Rectal smooth muscle tissue (tissue), 1 donor: ENCODE measurements at regions not wholly inside any gene's neighbourhood (a gene's known extent, or its start where the extent isn't known, plus 50 kb on each side); places are given as distances from the start of the nearest gene placed in this dataset.
"Not testable (repeated sequence)": the region's sequence is repeated elsewhere in the genome, so short reads cannot be mapped to it uniquely, and the experiment has no call there.

Source experiments
- H3K27ac ChIP-seq: one replicate; pipeline ENCODE4 v1.7.0; 2013; ENCODE audit warnings: low read depth, low read length, inconsistent platforms
- H3K27me3 ChIP-seq: one replicate; pipeline ENCODE4 v1.7.0; 2013; ENCODE audit warnings: low read length; ENCODE audit not compliant: control insufficient read depth, insufficient read depth
- H3K36me3 ChIP-seq: one replicate; pipeline ENCODE4 v1.7.0; 2013; ENCODE audit warnings: low read length; ENCODE audit not compliant: control insufficient read depth, insufficient read depth
- H3K4me1 ChIP-seq: one replicate; pipeline ENCODE4 v1.7.0; 2013; ENCODE audit warnings: low read length; ENCODE audit not compliant: control insufficient read depth, insufficient read depth
- H3K4me3 ChIP-seq: one replicate; pipeline ENCODE4 v1.7.0; 2013; ENCODE audit warnings: low read length
- H3K9ac ChIP-seq: one replicate; pipeline ENCODE4 v1.7.0; 2013; ENCODE audit warnings: low read length

DNA sequence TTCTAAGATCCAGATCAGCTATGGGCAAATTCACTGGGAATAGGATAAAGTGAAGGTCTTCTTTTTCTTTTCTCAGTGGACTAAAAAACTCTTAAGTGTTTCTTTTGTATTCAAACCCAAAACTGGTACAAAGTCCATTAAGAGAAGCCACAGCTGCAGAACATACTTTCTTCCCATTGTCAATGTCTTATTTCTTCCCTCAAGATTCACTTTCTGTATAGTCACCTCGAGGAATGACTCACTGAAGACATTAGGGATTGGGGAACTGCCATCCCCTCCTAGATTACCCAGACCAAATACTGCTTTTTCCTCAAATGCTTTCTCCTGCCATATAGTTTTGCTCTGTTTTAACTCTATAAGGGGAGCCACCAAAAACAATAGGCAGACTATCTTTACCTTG, 117.4 kb upstream of the SYT13 start:
- H3K27me3 ChIP-seq, H3K36me3 ChIP-seq, H3K4me1 ChIP-seq, H3K27ac ChIP-seq, H3K9ac ChIP-seq, H3K4me3 ChIP-seq: not testable (repeated sequence)

DNA sequence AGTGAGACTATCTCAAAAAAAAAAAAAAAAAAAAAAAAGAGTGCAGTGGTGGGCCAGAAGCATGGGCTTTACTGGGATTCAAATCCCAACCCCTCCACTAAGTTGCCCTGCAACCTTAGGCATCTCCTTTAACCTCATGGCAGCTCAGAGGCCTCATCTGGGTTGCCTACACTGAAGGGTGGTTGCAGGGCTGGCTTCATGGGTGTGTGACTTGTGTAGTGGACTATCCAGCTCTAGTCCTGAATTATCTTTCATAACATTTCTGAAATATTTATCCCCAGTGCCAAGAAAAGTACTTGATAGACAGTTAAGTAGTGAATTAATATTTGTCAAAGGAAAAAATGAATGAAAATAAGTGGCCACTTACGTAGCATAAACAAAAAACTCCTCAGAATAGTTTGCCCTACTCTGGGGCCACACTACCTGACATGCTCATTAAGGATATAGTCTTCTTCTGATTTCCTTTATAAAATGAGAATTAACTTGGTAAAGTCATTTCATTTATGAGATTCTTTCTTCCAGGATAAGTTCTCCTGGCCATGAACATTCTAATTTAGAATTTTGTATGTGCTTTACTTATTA, 116.0 kb upstream of the SYT13 start:
- H3K36me3 ChIP-seq: no peaks in the 10 kb centered on the region
- H3K4me3 ChIP-seq: no peak overlapping the region
- no peaks in the 10 kb centered on the region for H3K4me1 ChIP-seq
- no peak overlapping the region for H3K27ac ChIP-seq
- H3K9ac ChIP-seq: no peak overlapping the region
- no peaks in the 10 kb centered on the region for H3K27me3 ChIP-seq

DNA sequence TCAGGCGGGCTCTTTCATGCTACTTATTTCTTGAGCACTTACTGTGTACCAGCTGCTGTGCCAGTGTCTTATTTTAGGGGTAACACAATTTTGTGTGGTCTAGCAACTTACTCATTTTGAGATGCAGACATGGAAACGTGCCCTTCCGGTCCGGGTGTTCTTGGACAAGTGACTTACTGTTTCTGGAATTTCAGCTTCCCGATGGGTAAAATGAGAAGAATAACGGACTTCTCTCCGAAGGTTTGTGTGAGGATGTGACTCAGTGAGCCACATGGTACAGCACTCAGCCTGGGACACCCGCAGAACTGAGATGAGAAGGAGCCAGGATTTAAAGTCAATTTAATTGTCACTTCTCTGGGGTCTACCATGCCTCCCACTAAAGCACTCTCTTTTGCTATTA, 114.5 kb upstream of the SYT13 start:
- peaks cover 2% of the 10 kb centered on the region for H3K27me3 ChIP-seq
- H3K4me1 ChIP-seq: no peaks in the 10 kb centered on the region
- no peak overlapping the region for H3K27ac ChIP-seq

GRCh38 chr11:45399166-45399565, 113.0 kb upstream of the SYT13 start:
- Histone ChIP-seq H3K4me3 (no peak overlapping the region), H3K27me3 (peaks cover 2% of the 10 kb centered on the region), H3K4me1 (no peaks in the 10 kb centered on the region), H3K36me3 (no peaks in the 10 kb centered on the region), H3K27ac (no peak overlapping the region), H3K9ac (no peak overlapping the region)

More for the DNA sequence above, 114.5 kb upstream of the SYT13 start:
- Histone ChIP-seq H3K36me3 (no peaks in the 10 kb centered on the region), H3K4me3 (no peak overlapping the region), H3K9ac (no peak overlapping the region)

GRCh38 chr11:45398325-45398724, 112.2 kb upstream of the SYT13 start:
- Histone ChIP-seq H3K27me3 (peaks cover 4% of the 10 kb centered on the region), H3K4me1 (no peaks in the 10 kb centered on the region), H3K4me3 (no peak overlapping the region), H3K9ac (no peak overlapping the region), H3K27ac (no peak overlapping the region), H3K36me3 (no peaks in the 10 kb centered on the region)

GRCh38 chr11:45396394-45396793, 110.3 kb upstream of the SYT13 start:
- Histone ChIP-seq H3K27me3 (peaks cover 4% of the 10 kb centered on the region), H3K27ac (no peak overlapping the region), H3K4me3 (no peak overlapping the region), H3K4me1 (no peaks in the 10 kb centered on the region), H3K36me3 (no peaks in the 10 kb centered on the region), H3K9ac (no peak overlapping the region)

- no peak overlapping the region for H3K9ac ChIP-seq
- H3K4me1 ChIP-seq: no peaks in the 10 kb centered on the region
Observed at GRCh38 chr11:45395947-45396346, 109.8 kb upstream of the SYT13 start.

GRCh38 chr11:45395421-45395820, 109.3 kb upstream of the SYT13 start:
- Histone ChIP-seq H3K9ac (no peak overlapping the region), H3K27ac (no peak overlapping the region), H3K4me3 (no peak overlapping the region), H3K36me3 (no peaks in the 10 kb centered on the region), H3K4me1 (no peaks in the 10 kb centered on the region), H3K27me3 (peaks cover 4% of the 10 kb centered on the region)

More at GRCh38 chr11:45395947-45396346, 109.8 kb upstream of the SYT13 start:
- no peak overlapping the region for H3K4me3 ChIP-seq
- peaks cover 4% of the 10 kb centered on the region for H3K27me3 ChIP-seq
- H3K27ac ChIP-seq: no peak overlapping the region
- no peaks in the 10 kb centered on the region for H3K36me3 ChIP-seq

DNA sequence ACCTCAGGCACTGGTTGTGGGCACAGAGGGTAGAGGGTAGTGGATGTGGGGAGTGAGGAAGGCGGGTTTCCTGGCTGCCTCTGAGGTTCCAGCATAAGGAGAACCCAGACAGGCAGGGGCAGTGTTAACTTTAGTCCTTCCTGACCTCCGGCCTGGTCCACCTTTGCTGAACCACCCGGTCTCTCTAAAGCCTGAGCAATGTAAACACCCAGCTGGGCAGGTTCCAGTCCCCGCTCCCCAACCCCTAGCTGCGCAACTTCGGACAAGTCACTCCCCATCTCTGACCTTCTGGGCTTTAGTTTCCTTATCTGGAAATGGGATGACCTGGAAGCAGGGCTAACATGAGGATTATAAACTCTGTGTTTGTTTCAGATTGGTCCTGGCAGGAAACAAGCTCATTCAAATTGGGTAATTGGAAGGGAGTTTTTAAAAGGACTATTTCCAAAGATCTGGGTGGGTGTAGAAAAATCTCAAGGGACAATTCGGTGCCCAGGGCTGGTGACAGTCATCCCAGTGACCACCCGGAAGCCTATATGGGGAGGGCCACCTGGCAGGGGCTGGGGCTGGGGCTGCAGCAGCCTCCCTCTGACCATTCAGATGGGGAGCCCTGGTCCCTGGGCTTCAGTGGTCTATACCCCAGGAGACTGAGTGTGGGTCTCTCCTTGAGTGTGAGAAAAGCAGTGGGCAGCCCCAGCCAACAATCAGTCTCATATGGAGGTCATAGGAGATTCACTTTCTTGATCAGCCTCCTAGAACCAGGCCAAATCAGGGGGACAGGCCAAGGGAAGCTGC, 108.3 kb upstream of the SYT13 start:
- Histone ChIP-seq H3K4me1 (no peaks in the 10 kb centered on the region), H3K4me3 (no peak overlapping the region), H3K27me3 (peaks cover 4% of the 10 kb centered on the region), H3K9ac (no peak overlapping the region), H3K27ac (no peak overlapping the region), H3K36me3 (no peaks in the 10 kb centered on the region)

DNA sequence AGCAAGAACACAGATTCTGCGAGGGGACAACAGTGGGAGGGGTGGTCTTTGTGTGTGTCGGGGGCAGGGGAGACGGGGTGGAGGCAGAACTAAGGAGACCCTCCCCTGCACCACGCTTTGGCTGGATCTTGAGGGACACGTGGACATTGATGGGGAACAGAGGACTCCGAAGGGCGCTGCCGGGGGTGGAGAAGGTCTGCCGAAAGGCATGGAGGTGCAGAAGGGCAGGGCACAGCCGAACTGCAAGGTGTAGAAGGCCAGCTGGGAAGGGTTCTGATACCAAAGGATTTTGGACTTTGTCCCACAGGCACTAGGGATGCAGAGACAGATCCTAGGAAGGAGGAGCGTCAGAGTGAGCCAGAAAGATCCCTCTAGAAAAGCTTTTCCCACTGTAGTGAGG, 107.7 kb upstream of the SYT13 start:
- Histone ChIP-seq H3K9ac (no peak overlapping the region), H3K4me3 (no peak overlapping the region), H3K4me1 (no peaks in the 10 kb centered on the region), H3K27ac (no peak overlapping the region), H3K36me3 (no peaks in the 10 kb centered on the region), H3K27me3 (peaks cover 4% of the 10 kb centered on the region)

DNA sequence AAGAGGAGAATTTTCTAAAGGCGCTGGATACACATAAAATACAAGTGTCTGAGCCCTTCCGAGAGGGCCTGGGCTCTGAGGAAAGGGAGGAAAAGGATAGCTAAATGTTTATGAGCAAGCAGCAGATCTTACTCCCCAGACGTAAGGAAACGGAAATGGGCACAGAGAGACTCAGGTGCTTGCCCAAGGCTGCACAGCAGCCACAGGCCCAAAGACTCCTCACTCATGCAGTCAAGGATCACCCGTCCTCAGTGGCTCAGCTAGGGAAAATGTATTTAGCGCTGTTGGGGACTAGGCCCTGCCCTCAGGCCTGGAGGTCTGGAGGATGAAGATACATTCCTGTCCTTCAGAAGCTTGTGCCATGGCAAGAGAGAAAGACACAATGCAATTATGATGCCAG, 107.2 kb upstream of the SYT13 start:
- Histone ChIP-seq H3K4me1 (no peaks in the 10 kb centered on the region), H3K9ac (no peak overlapping the region), H3K36me3 (no peaks in the 10 kb centered on the region), H3K27me3 (peaks cover 4% of the 10 kb centered on the region), H3K4me3 (no peak overlapping the region), H3K27ac (no peak overlapping the region)

- Histone ChIP-seq H3K27ac (no peak overlapping the region), H3K4me1 (no peaks in the 10 kb centered on the region), H3K4me3 (no peak overlapping the region), H3K36me3 (no peaks in the 10 kb centered on the region), H3K27me3 (peaks cover 4% of the 10 kb centered on the region), H3K9ac (no peak overlapping the region)
Observed at GRCh38 chr11:45392591-45393091, 106.5 kb upstream of the SYT13 start.

- Histone ChIP-seq H3K9ac (no peak overlapping the region), H3K27ac (no peak overlapping the region), H3K36me3 (no peaks in the 10 kb centered on the region), H3K4me3 (no peak overlapping the region), H3K27me3 (peaks cover 4% of the 10 kb centered on the region), H3K4me1 (no peaks in the 10 kb centered on the region)
Observed at GRCh38 chr11:45392154-45392553, 106.0 kb upstream of the SYT13 start.
